ENCODE measurements at regions not wholly inside any gene's neighbourhood (a gene's known extent, or its start where the extent isn't known, plus 50 kb on each side); places are given as distances from the start of the nearest gene placed in this dataset.

GRCh38 chr2:164054651-164055050, 318.8 kb upstream of the FIGN start:
- H4K8ac ChIP-seq (ENCODE audit: low read depth in 2 of 2, low read length in 2 of 2) = no peak overlapping the region
- H4K91ac ChIP-seq (ENCODE audit: insufficient read depth, low read depth, low read length) = no peak overlapping the region
- H3K18ac ChIP-seq (ENCODE audit: low read depth, low read length) = no peak overlapping the region
- ChIA-PET CTCF (no interaction called here), POLR2A (ENCODE audit: unreplicated experiment) (no interaction called here)
- dilution Hi-C loops (cut with HindIII; ENCODE audit: low sequenced_read_pairs, unreplicated experiment) = no loop called here
- no peak overlapping the region for H3K14ac ChIP-seq (replicated peaks; ENCODE audit: low read depth, low read length)
- no peak overlapping the region for H2BK5ac ChIP-seq (ENCODE audit: low read depth, low read length, poor library complexity, severe bottlenecking)
- H3K27me3 ChIP-seq (ENCODE audit: control insufficient read depth, insufficient read depth, low read length) = no peaks in the 10 kb centered on the region
- H2AK9ac ChIP-seq (replicated peaks; ENCODE audit: low read depth, low read length, poor library complexity) = no peak overlapping the region
- ATAC-seq (ENCODE audit: low read depth) = no peak
- H3K4me2 ChIP-seq (ENCODE audit: low read depth, low read length) = no peak overlapping the region
- H3K4ac ChIP-seq (ENCODE audit: low read depth, low read length) = no peak overlapping the region
- no peak overlapping the region for H4K5ac ChIP-seq (ENCODE audit: low read depth, low read length)
- in situ Hi-C loops (cut with MboI; ENCODE audit: low sequenced_read_pairs) = no loop called here
- BruUV-seq (replicated peaks) = no TSS peak
- H3K4me3 ChIP-seq (ENCODE audit: insufficient read depth, low read depth, low read length) = no peak overlapping the region
- 30% methylated on average over 4 of the region's 5 CpGs; no CpG with 5 or more reads in 1 of the 2 experiments for WGBS, 2 experiments (ENCODE audit: extremely low coverage in 2 of 2, insufficient read length in 1 of 2)
- intact Hi-C loops (cut with micrococcal nuclease) = no loop called here
- H3K27ac ChIP-seq (ENCODE audit: insufficient read depth, low read length) = no peak overlapping the region
- H3K9ac ChIP-seq (ENCODE audit: low read depth, low read length) = no peak overlapping the region
- H4K20me1 ChIP-seq (ENCODE audit: insufficient read depth, low read length) = no peaks in the 10 kb centered on the region
- no peak overlapping the region for H3K23ac ChIP-seq (ENCODE audit: low read depth, low read length)
- no peaks in the 10 kb centered on the region for H3K4me1 ChIP-seq (ENCODE audit: control insufficient read depth, insufficient read depth, low read length)
- no peaks in the 10 kb centered on the region for H3K79me1 ChIP-seq (ENCODE audit: low read depth in 1 of 2, low read length in 2 of 2)
- H2BK120ac ChIP-seq (ENCODE audit: low read depth, low read length) = no peak overlapping the region
- no peak overlapping the region for H2BK20ac ChIP-seq (ENCODE audit: low read depth, low read length)
- TF ChIP-seq FOS (IDR thresholded peaks at IDR 0.05; ENCODE audit: low read depth, low read length) = no peak
- no peak for TF ChIP-seq CEBPB (IDR thresholded peaks at IDR 0.05; ENCODE audit: low read depth, low read length)
- TF ChIP-seq CHD1 (IDR thresholded peaks at IDR 0.05; ENCODE audit: low read depth, low read length) = no peak
- no peak for TF ChIP-seq MAFK (IDR thresholded peaks at IDR 0.05; ENCODE audit: low read depth, low read length)
- TF ChIP-seq SMC3 (IDR thresholded peaks at IDR 0.05; ENCODE audit: low read depth, low read length) = no peak
- no peak for TF ChIP-seq USF2 (IDR thresholded peaks at IDR 0.05; ENCODE audit: low read depth, low read length)
- no peak for TF ChIP-seq RAD21 (IDR thresholded peaks at IDR 0.05; ENCODE audit: low read length)
- no peak for TF ChIP-seq POLR2A (IDR thresholded peaks at IDR 0.05; ENCODE audit: low read depth, low read length)
- no peak for TF ChIP-seq MXI1 (IDR thresholded peaks at IDR 0.05; ENCODE audit: borderline replicate concordance, low read depth, low read length)
- no peak for TF ChIP-seq MAZ (IDR thresholded peaks at IDR 0.05; ENCODE audit: borderline replicate concordance, low read depth, low read length)
- no peak for TF ChIP-seq ELK1 (IDR thresholded peaks at IDR 0.05; ENCODE audit: borderline replicate concordance, low read depth, low read length)
- TF ChIP-seq CTCF (conservative IDR thresholded peaks at IDR 0.05; ENCODE audit: low read depth, low read length) = no peak
- no peak for TF ChIP-seq RCOR1 (IDR thresholded peaks at IDR 0.05; ENCODE audit: insufficient replicate concordance, low read length)
- no peak for TF ChIP-seq RFX5 (IDR thresholded peaks at IDR 0.05; ENCODE audit: low read depth, low read length)
- no peak for TF ChIP-seq BHLHE40 (IDR thresholded peaks at IDR 0.05; ENCODE audit: low read depth, low read length)
- TF ChIP-seq NFE2L2 (IDR thresholded peaks at IDR 0.05; ENCODE audit: low read depth, low read length) = no peak
- no peak overlapping the region for H2AK5ac ChIP-seq (ENCODE audit: low read depth, low read length)
- no peaks in the 10 kb centered on the region for H3K9me1 ChIP-seq (ENCODE audit: insufficient read depth, low read length)
- H2AFZ ChIP-seq (replicated peaks; ENCODE audit: low read length, poor library complexity) = no peak overlapping the region
- H3K56ac ChIP-seq (ENCODE audit: extremely low read depth, insufficient read depth, low read length) = no peak overlapping the region
- H3K36me3 ChIP-seq (ENCODE audit: control insufficient read depth, insufficient read depth, low read length) = no peaks in the 10 kb centered on the region
- 0 out of 2 replicates have a peak, but pooled peaks cover 2% of the 10 kb centered on the region for H3K9me3 ChIP-seq (ENCODE audit: control insufficient read depth, insufficient read depth, low read length)
- H2BK15ac ChIP-seq (ENCODE audit: low read depth, low read length) = no peak overlapping the region
- no peak for DNase-seq

All from IMR-90 (cell line).